Thoracic aorta (tissue), 2 donors: ENCODE measurements at regions not wholly inside any gene's neighbourhood (a gene's known extent, or its start where the extent isn't known, plus 50 kb on each side); places are given as distances from the start of the nearest gene placed in this dataset.

Experiments used
- ATAC-seq: fragments of 150-250 bp; one replicate; pipeline ENCODE4 v1.8.0; 2017; ENCODE audit warnings: low read depth; ENCODE audit not compliant: insufficient number of reproducible peaks, low FRiP score
- DNase-seq: peaks from one replicate; pipeline ENCODE4 v3.0.0-alpha.2; 2020; ENCODE audit warnings: low spot score
- H3K27ac ChIP-seq, 2 donors: fragments of 200-600 bp; sonication (generic); 1 replicate in 1 of 2; 2 replicates in 1 of 2; pipeline ENCODE4 v1.5.1; 2016; ENCODE audit warnings: mild to moderate bottlenecking in 2 of 2, moderate library complexity in 2 of 2
- H3K27me3 ChIP-seq: fragments of 200-600 bp; sonication (generic); replicated peaks from 2 replicates; pipeline ENCODE4 v1.6.0; 2016; ENCODE audit warnings: mild to moderate bottlenecking; ENCODE audit not compliant: insufficient read depth
- H3K36me3 ChIP-seq: fragments of 200-600 bp; sonication (generic); one replicate; pipeline ENCODE4 v1.5.1; 2016
- H3K4me1 ChIP-seq, 2 donors: fragments of 200-600 bp; sonication (generic); 1 replicate in 1 of 2; 2 replicates in 1 of 2; pipeline versions ENCODE4 v1.5.1 to v1.6.0; 2016; ENCODE audit warnings: low read depth in 2 of 2, mild to moderate bottlenecking in 1 of 2; ENCODE audit not compliant: control insufficient read depth in 1 of 2
- H3K4me3 ChIP-seq: fragments of 200-600 bp; sonication (generic); 2 replicates; pipeline ENCODE4 v1.5.1; 2016; ENCODE audit warnings: mild to moderate bottlenecking
- H3K9me3 ChIP-seq: fragments of 200-600 bp; sonication (generic); 2 replicates; pipeline ENCODE4 v1.5.1; 2016
- CTCF ChIP-seq: fragments of 200-600 bp; sonication (generic); IDR thresholded peaks from one replicate; pipeline ENCODE4 v1.5.1; 2019; ENCODE audit warnings: antibody characterized with exemption

- DNase-seq (no peak), ATAC-seq (no peak)
- no peaks in the 10 kb centered on the region for H3K36me3 ChIP-seq
- H3K27ac ChIP-seq: no peak overlapping the region
- no peak overlapping the region for H3K4me3 ChIP-seq
- no peak for TF ChIP-seq CTCF
- H3K9me3 ChIP-seq: no peaks in the 10 kb centered on the region
- no peaks in the 10 kb centered on the region for H3K4me1 ChIP-seq
- H3K27me3 ChIP-seq: no peaks in the 10 kb centered on the region
These were observed 126.3 kb upstream of the POF1B start for GRCh38 chrX:85505801-85506200.

DNA sequence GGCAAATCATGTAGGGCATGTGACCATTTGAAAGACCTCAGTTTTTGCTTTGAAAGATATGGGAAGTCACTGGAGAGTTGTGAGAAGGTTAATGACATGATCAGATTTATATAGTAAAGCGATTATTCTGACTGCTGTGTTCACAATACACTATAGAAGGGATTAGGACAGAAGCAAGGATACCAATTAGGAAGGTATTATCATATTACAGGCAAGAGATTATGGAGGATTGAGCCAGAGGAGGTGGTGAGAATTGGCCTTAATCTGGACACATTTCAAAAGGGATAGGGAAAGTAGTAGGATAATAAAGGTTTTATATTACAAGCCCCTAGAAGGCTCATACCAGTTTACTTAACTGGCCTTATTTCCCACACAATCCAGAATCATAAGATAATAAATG lies 124.9 kb upstream of the POF1B start:
- no peak for ATAC-seq
- Histone ChIP-seq H3K9me3 (no peaks in the 10 kb centered on the region), H3K27me3 (no peaks in the 10 kb centered on the region), H3K4me1 (no peaks in the 10 kb centered on the region), H3K36me3 (no peaks in the 10 kb centered on the region), H3K27ac (no peak overlapping the region), H3K4me3 (no peak overlapping the region)
- no peak for DNase-seq
- no peak for TF ChIP-seq CTCF

GRCh38 chrX:85503258-85504158 lies 124.0 kb upstream of the POF1B start:
- Histone ChIP-seq H3K4me1 (no peaks in the 10 kb centered on the region), H3K9me3 (no peaks in the 10 kb centered on the region), H3K4me3 (no peak overlapping the region), H3K27me3 (no peaks in the 10 kb centered on the region), H3K27ac (no peak overlapping the region), H3K36me3 (no peaks in the 10 kb centered on the region)
- ATAC-seq: no peak
- DNase-seq: no peak
- no peak for TF ChIP-seq CTCF

GRCh38 chrX:85501349-85501748 lies 121.9 kb upstream of the POF1B start:
- H3K9me3 ChIP-seq: no peaks in the 10 kb centered on the region
- no peaks in the 10 kb centered on the region for H3K4me1 ChIP-seq
- DNase-seq (no peak), ATAC-seq (no peak)
- no peak for TF ChIP-seq CTCF
- H3K27me3 ChIP-seq: no peaks in the 10 kb centered on the region
- H3K27ac ChIP-seq: no peak overlapping the region
- H3K4me3 ChIP-seq: no peak overlapping the region
- H3K36me3 ChIP-seq: no peaks in the 10 kb centered on the region

GRCh38 chrX:85499400-85499799 lies 119.9 kb upstream of the POF1B start:
- DNase-seq: no peak
- H3K27me3 ChIP-seq: no peaks in the 10 kb centered on the region
- no peaks in the 10 kb centered on the region for H3K36me3 ChIP-seq
- no peak for TF ChIP-seq CTCF
- no peak overlapping the region for H3K4me3 ChIP-seq
- ATAC-seq: no peak
- H3K4me1 ChIP-seq: no peaks in the 10 kb centered on the region
- H3K27ac ChIP-seq: no peak overlapping the region
- no peaks in the 10 kb centered on the region for H3K9me3 ChIP-seq
